Ishikawa (cell line): ENCODE measurements at regions not wholly inside any gene's neighbourhood (a gene's known extent, or its start where the extent isn't known, plus 50 kb on each side); places are given as distances from the start of the nearest gene placed in this dataset.

Experiments used
- CEBPB ChIP-seq: IDR thresholded peaks from 2 replicates; pipeline ENCODE4 v1.6.1; 2012
- CREB1 ChIP-seq: IDR thresholded peaks from 2 replicates; pipeline ENCODE4 v1.6.1; 2012; ENCODE audit warnings: low read depth
- EP300 ChIP-seq: IDR thresholded peaks from 2 replicates; pipeline ENCODE4 v1.6.1; 2012; ENCODE audit warnings: borderline replicate concordance
- FOXM1 ChIP-seq: IDR thresholded peaks from 2 replicates; pipeline ENCODE4 v1.6.1; 2012; ENCODE audit warnings: low read depth, borderline replicate concordance
- MAX ChIP-seq: IDR thresholded peaks from 2 replicates; pipeline ENCODE4 v1.6.1; 2012
- TAF1 ChIP-seq: IDR thresholded peaks from 2 replicates; pipeline ENCODE4 v1.6.1; 2012; ENCODE audit warnings: low read depth, mild to moderate bottlenecking
- TEAD4 ChIP-seq: IDR thresholded peaks from 2 replicates; pipeline ENCODE4 v1.6.1; 2012
- YY1 ChIP-seq: IDR thresholded peaks from 2 replicates; pipeline ENCODE4 v1.6.1; 2012; ENCODE audit warnings: low read depth
- TF ChIP-seq, protein P1 (sequence below): IDR thresholded peaks from 2 replicates; pipeline ENCODE4 v1.6.1; 2012; ENCODE audit warnings: low read depth, mild to moderate bottlenecking

DNA sequence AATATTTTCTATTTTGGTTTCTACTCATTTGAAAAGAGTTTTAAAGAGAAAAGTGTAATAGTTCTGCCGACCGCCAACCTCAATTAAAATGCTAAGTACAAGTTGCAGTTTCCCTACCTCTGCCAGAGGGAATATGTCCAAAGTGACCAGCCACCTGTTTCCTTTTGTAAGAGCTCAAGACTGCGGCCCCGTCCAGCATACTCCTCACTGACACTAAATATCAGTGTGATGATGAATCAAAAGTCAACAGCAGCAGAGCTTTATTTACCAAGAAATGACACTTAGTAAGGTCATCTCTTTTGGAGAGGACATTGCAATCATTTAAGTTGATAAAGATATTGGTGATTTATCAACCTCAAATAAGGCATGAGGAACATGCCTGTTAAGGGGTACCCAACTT, 57.4 kb upstream of the NRIP1 start:
- TF ChIP-seq CREB1 (no peak), MAX (no peak), CEBPB (no peak), YY1 (no peak), TEAD4 (no peak), EP300 (no peak), TAF1 (no peak), FOXM1 (no peak)
- TF ChIP-seq, protein P1, sequence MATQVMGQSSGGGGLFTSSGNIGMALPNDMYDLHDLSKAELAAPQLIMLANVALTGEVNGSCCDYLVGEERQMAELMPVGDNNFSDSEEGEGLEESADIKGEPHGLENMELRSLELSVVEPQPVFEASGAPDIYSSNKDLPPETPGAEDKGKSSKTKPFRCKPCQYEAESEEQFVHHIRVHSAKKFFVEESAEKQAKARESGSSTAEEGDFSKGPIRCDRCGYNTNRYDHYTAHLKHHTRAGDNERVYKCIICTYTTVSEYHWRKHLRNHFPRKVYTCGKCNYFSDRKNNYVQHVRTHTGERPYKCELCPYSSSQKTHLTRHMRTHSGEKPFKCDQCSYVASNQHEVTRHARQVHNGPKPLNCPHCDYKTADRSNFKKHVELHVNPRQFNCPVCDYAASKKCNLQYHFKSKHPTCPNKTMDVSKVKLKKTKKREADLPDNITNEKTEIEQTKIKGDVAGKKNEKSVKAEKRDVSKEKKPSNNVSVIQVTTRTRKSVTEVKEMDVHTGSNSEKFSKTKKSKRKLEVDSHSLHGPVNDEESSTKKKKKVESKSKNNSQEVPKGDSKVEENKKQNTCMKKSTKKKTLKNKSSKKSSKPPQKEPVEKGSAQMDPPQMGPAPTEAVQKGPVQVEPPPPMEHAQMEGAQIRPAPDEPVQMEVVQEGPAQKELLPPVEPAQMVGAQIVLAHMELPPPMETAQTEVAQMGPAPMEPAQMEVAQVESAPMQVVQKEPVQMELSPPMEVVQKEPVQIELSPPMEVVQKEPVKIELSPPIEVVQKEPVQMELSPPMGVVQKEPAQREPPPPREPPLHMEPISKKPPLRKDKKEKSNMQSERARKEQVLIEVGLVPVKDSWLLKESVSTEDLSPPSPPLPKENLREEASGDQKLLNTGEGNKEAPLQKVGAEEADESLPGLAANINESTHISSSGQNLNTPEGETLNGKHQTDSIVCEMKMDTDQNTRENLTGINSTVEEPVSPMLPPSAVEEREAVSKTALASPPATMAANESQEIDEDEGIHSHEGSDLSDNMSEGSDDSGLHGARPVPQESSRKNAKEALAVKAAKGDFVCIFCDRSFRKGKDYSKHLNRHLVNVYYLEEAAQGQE = no peak
